K562 (cell line): ENCODE measurements at regions not wholly inside any gene's neighbourhood (a gene's known extent, or its start where the extent isn't known, plus 50 kb on each side); places are given as distances from the start of the nearest gene placed in this dataset.

Experiments used
- ATAC-seq: fragments of 200-7000 bp; cut with Tn5 transposase; 3 replicates; pipeline ENCODE4 v1.9.1; 2020; ENCODE audit warnings: moderate library complexity
- BruUV-seq: library from RNA; stranded (reverse); fragments of 400-500 nt; replicated peaks from 2 replicates; lab custom pipeline; 2021; lab: Mats Ljungman, UMichigan
- CTCF ChIA-PET: fragments of 300-600 bp; formaldehyde crosslinking; extraction: SDS; loops from one replicate; lab custom pipeline; 2021; ENCODE audit warnings: low intra/inter-chr PET ratio; lab: Yijun Ruan, JAX
- POLR2A ChIA-PET: fragments of 300-600, 350-650 bp; sonication (Branson Sonifier 250); formaldehyde crosslinking; extraction: SDS; loops from one replicate; lab custom pipeline; 2021; ENCODE audit warnings: antibody characterized with exemption, inconsistent platforms; lab: Yijun Ruan, JAX
- DNase-seq, 4 experiments: peaks; one replicate each; pipeline versions ENCODE4 v3.0.0 to v3.0.0-alpha.2; 2011 to 2018; ENCODE audit warnings: low spot score in 3 of 4, mixed read lengths in 3 of 4; ENCODE audit errors: extremely low read depth in 1 of 4
- FAIRE-seq: peaks from 2 replicates; lab custom pipeline; 2011; peaks lifted over from hg19 to GRCh38; lab: Jason Lieb, UNC
- H2AFZ ChIP-seq: 2 replicates; pipeline ENCODE4 v1.6.0; 2011; ENCODE audit warnings: low read depth, low read length, control low read depth, inconsistent platforms
- H3K27ac ChIP-seq: fragments of 200-600 bp; 3 replicates; pipeline ENCODE4 v1.8.0; 2011; ENCODE audit warnings: low read depth, mild to moderate bottlenecking, control low read depth, inconsistent platforms, low read length, moderate library complexity, mixed read lengths; ENCODE audit errors: extremely low read depth
- H3K27me3 ChIP-seq, 2 experiments: fragments of 300-600 bp in 1 of 2; 2 replicates in 1 of 2; 3 replicates in 1 of 2; pipeline versions ENCODE4 v1.6.0 to v1.8.0; 2011; ENCODE audit warnings: inconsistent platforms in 2 of 2, low read length in 2 of 2, mild to moderate bottlenecking in 1 of 2, mixed read lengths in 1 of 2, moderate library complexity in 1 of 2; ENCODE audit not compliant: control insufficient read depth in 2 of 2, insufficient read depth in 2 of 2
- H3K36me3 ChIP-seq: fragments of 300-600 bp; 3 replicates; pipeline ENCODE4 v1.8.0; 2011; ENCODE audit warnings: mild to moderate bottlenecking, low read length, inconsistent platforms; ENCODE audit not compliant: control insufficient read depth, insufficient read depth
- H3K4me1 ChIP-seq, 2 experiments: fragments of 200-600 bp in 1 of 2; replicated peaks in 1 of 2; 2 replicates in 1 of 2; 3 replicates in 1 of 2; pipeline versions ENCODE4 v1.5.1 to v1.8.0; 2011; ENCODE audit warnings: inconsistent platforms in 2 of 2, low read length in 2 of 2, mild to moderate bottlenecking in 1 of 2, mixed read lengths in 1 of 2, moderate library complexity in 1 of 2; ENCODE audit not compliant: control insufficient read depth in 2 of 2, insufficient read depth in 2 of 2
- H3K4me2 ChIP-seq: 2 replicates; pipeline ENCODE4 v1.6.1; 2011; ENCODE audit warnings: low read length, control low read depth, inconsistent platforms, mixed read lengths; ENCODE audit not compliant: insufficient read depth
- H3K4me3 ChIP-seq: fragments of 200-600 bp; sonication (generic), shearing (Covaris generic); 2 replicates; pipeline ENCODE4 v1.5.1; 2016; ENCODE audit warnings: control low read depth, inconsistent platforms
- H3K79me2 ChIP-seq: fragments of 200-600 bp; 3 replicates; pipeline ENCODE4 v1.8.0; 2011; ENCODE audit warnings: low read length, inconsistent platforms; ENCODE audit not compliant: control insufficient read depth, insufficient read depth
- H3K9ac ChIP-seq, 2 experiments: 2 replicates each; pipeline versions ENCODE4 v1.6.0 to v1.6.1; 2011; ENCODE audit warnings: low read depth in 2 of 2, low read length in 2 of 2, control low read depth in 1 of 2, inconsistent platforms in 1 of 2, mild to moderate bottlenecking in 1 of 2, mixed read lengths in 1 of 2; ENCODE audit not compliant: insufficient read depth in 1 of 2
- H3K9me1 ChIP-seq: one replicate; pipeline ENCODE4 v1.6.0; 2011; ENCODE audit warnings: inconsistent platforms, mild to moderate bottlenecking, low read length, moderate library complexity; ENCODE audit not compliant: control insufficient read depth, insufficient read depth
- H3K9me3 ChIP-seq: replicated peaks from 2 replicates; pipeline ENCODE4 v1.5.1; 2011; ENCODE audit warnings: low read depth, low read length, inconsistent platforms; ENCODE audit not compliant: control insufficient read depth, insufficient read depth
- H4K20me1 ChIP-seq: replicated peaks from 2 replicates; pipeline ENCODE4 v1.6.1; 2011; ENCODE audit warnings: low read length, inconsistent platforms, mixed read lengths; ENCODE audit not compliant: control insufficient read depth, insufficient read depth
- MEF2D ChIP-seq: conservative IDR thresholded peaks from 2 replicates; pipeline ENCODE4 v1.6.1; 2016; ENCODE audit warnings: low read depth, missing genetic modification characterization, missing compliant biosample characterization
- TBL1XR1 ChIP-seq, 2 experiments: IDR thresholded peaks; 2 replicates each; pipeline ENCODE4 v1.6.1; 2012; ENCODE audit warnings: improper control_type of control experiment in 2 of 2, low read length in 2 of 2, mild to moderate bottlenecking in 1 of 2
- ZNF316 ChIP-seq: fragments of 450-650 bp; IDR thresholded peaks from 2 replicates; pipeline ENCODE4 v1.6.1; 2016
- WGBS: fragments of 100-300 bp; shearing (Covaris generic); methylation state at CpG from one replicate; pipeline ENCODE4 v1.1.6; 2016; ENCODE audit warnings: low coverage, mixed read lengths; ENCODE audit not compliant: insufficient coverage; ENCODE audit errors: missing lambda C conversion rate; 5-methylcytosine and 5-hydroxymethylcytosine counted together
- in situ Hi-C: fragments of 300-500 bp; cut with MboI; formaldehyde crosslinking; loops from 4 replicates; pipeline ENCODE4 v1.15.0; 2018; ENCODE audit warnings: inconsistent platforms, mixed read lengths
- intact Hi-C: fragments of 100-400 bp; cut with micrococcal nuclease; formaldehyde crosslinking; loops from 2 replicates; pipeline ENCODE4 v1.14.2; 2022
- TF ChIP-seq, protein P1 (sequence below): sonication (generic); formaldehyde crosslinking; IDR thresholded peaks from 2 replicates; pipeline ENCODE4 v1.8.1; 2023; ENCODE audit warnings: mild to moderate bottlenecking, missing genetic modification reagents

DNA sequence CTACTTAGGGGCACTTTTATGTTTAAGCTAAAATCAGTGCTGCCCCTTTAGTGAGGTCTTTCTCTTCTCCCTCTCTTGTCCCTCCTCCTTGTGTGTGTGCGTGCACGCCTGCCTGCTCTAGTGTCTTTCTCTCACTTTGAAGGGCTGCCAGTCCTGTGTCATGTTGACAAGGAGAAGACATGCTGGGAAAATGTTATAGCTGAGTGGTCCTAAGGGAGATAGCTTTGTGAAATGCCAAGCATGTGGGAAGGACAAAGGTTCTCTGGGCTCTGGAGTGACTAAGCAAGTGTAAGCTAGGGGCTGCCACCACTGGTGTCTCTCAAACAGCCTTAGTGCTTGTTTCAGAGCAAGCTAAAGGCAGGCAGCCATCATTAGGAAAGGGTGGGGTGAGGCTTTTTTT lies 108.4 kb downstream of the EMP1 start (continued):
- TF ChIP-seq, protein P1, sequence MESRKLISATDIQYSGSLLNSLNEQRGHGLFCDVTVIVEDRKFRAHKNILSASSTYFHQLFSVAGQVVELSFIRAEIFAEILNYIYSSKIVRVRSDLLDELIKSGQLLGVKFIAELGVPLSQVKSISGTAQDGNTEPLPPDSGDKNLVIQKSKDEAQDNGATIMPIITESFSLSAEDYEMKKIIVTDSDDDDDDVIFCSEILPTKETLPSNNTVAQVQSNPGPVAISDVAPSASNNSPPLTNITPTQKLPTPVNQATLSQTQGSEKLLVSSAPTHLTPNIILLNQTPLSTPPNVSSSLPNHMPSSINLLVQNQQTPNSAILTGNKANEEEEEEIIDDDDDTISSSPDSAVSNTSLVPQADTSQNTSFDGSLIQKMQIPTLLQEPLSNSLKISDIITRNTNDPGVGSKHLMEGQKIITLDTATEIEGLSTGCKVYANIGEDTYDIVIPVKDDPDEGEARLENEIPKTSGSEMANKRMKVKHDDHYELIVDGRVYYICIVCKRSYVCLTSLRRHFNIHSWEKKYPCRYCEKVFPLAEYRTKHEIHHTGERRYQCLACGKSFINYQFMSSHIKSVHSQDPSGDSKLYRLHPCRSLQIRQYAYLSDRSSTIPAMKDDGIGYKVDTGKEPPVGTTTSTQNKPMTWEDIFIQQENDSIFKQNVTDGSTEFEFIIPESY, result no peak

DNA sequence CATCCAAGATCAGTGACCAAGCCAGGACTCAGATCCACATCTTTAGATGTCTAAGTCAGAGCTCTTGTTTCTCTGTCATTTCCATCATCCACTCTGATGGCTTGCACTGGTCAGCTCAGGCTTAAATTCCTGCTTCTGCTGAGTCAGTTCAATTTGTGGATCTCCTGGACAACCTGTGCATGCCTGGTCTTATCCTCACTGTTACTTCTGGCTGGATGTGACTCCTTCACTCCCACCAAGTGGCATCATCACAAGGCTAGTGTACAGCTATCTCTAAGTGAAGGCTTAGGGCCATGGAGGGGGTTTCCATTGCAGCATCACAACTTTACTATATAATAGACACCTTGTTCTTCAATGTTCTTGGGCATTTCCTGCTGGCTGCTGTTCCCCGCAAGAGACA lies 102.9 kb downstream of the EMP1 start:
- H3K9me1 ChIP-seq, result peaks cover 2% of the 10 kb centered on the region
- ATAC-seq (no peak), FAIRE-seq (no peak), DNase-seq (no peak)
- H4K20me1 ChIP-seq, result no peaks in the 10 kb centered on the region
- WGBS, result 0% methylated on average over 1 of the region's 1 CpG
- intact Hi-C loops (no loop called here), in situ Hi-C loops (no loop called here)
- no TSS peak for BruUV-seq
- no peaks in the 10 kb centered on the region for H3K79me2 ChIP-seq
- no peak overlapping the region for H3K9ac ChIP-seq
- TF ChIP-seq TBL1XR1 (IDR thresholded peaks at IDR 0.05; ENCODE audit: low read length in 2 of 2) (no peak), ZNF316 (0 out of 2 replicates have a peak, but pooled peaks have one; percentile 6), MEF2D (tag) (no peak)
- H2AFZ ChIP-seq, result no peak overlapping the region
- H3K4me1 ChIP-seq, result no peaks in the 10 kb centered on the region
- H3K4me2 ChIP-seq, result no peak overlapping the region
- H3K27ac ChIP-seq, result no peak overlapping the region
- no peaks in the 10 kb centered on the region for H3K9me3 ChIP-seq
- CTCF ChIA-PET, result no interaction called here
- H3K36me3 ChIP-seq, result no peaks in the 10 kb centered on the region
- no peaks in the 10 kb centered on the region for H3K27me3 ChIP-seq
- POLR2A ChIA-PET, result no interaction called here
- no peak overlapping the region for H3K4me3 ChIP-seq
